IPS-20b (cell line): ENCODE measurements at regions not wholly inside any gene's neighbourhood (a gene's known extent, or its start where the extent isn't known, plus 50 kb on each side); places are given as distances from the start of the nearest gene placed in this dataset.

ENCODE experiments used
- H3K27ac ChIP-seq: one replicate; pipeline ENCODE4 v1.5.1; 2013; ENCODE audit warnings: low read length
- H3K27me3 ChIP-seq: 2 replicates; pipeline ENCODE4 v1.6.1; 2013; ENCODE audit warnings: mild to moderate bottlenecking, low read length, inconsistent platforms; ENCODE audit not compliant: insufficient read depth
- H3K36me3 ChIP-seq: 2 replicates; pipeline ENCODE4 v1.6.1; 2013; ENCODE audit warnings: low read depth, mild to moderate bottlenecking, inconsistent platforms, low read length, moderate library complexity; ENCODE audit not compliant: insufficient read depth
- H3K4me1 ChIP-seq: 2 replicates; pipeline ENCODE4 v1.6.1; 2013; ENCODE audit warnings: mild to moderate bottlenecking, control low read depth, inconsistent platforms, low read length, moderate library complexity; ENCODE audit not compliant: insufficient read depth
- H3K4me3 ChIP-seq: 2 replicates; pipeline ENCODE4 v1.5.1; 2013; ENCODE audit warnings: mild to moderate bottlenecking, low read length, inconsistent platforms
- H3K9ac ChIP-seq: 2 replicates; pipeline ENCODE4 v1.6.1; 2013; ENCODE audit warnings: low read depth, mild to moderate bottlenecking, inconsistent platforms, low read length, moderate library complexity
- H3K9me3 ChIP-seq: 2 replicates; pipeline ENCODE4 v1.6.1; 2013; ENCODE audit warnings: mild to moderate bottlenecking, low read depth, low read length, inconsistent platforms; ENCODE audit not compliant: insufficient read depth

DNA sequence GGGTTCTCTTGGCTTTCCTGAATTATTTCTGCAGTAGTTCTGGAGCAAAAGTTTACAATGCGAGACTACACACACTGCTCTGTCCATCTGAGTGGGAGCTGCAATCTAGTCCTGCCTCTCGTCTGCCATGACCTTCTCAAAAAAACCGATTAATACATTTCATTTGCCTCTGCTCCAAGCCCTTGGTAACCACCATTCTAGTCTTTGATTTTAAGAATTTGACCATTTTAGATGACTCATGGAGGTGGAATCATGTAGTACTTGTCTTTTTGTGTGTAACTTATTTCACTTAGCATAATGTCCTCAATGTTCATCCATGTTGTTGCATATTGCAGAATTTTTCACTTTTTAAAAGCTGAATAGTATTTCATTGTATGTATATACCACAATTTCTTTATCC lies 356.9 kb downstream of the SV2B start:
- H3K4me3 ChIP-seq, result no peak overlapping the region
- no peaks in the 10 kb centered on the region for H3K36me3 ChIP-seq
- no peak overlapping the region for H3K27ac ChIP-seq
- H3K9ac ChIP-seq, result no peak overlapping the region
- H3K4me1 ChIP-seq, result peaks cover 5% of the 10 kb centered on the region; the same call in 1 of the 2 replicates
- H3K27me3 ChIP-seq, result no peaks in the 10 kb centered on the region
- H3K9me3 ChIP-seq, result no peaks in the 10 kb centered on the region

DNA sequence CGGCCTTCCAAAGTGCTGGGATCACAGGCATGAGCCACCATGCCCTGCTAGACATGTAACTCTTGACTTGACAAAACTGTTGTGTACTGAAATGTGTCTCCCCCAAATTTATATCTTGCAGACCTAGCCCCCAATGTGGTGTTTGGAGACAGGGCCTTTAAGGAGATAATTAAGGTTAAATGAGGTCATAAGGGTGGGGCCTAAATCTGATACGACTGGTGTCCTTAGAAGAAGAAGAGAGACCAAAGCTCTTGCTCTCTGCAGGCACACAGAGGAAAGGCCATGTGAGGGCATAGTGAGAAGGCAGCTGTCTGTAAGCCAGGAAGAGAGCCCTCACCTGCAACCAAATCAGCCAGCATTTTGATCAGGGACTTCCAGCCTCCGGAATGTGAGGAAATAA lies 361.3 kb downstream of the SV2B start:
- no peaks in the 10 kb centered on the region for H3K9me3 ChIP-seq
- H3K4me3 ChIP-seq, result no peak overlapping the region
- no peak overlapping the region for H3K27ac ChIP-seq

DNA sequence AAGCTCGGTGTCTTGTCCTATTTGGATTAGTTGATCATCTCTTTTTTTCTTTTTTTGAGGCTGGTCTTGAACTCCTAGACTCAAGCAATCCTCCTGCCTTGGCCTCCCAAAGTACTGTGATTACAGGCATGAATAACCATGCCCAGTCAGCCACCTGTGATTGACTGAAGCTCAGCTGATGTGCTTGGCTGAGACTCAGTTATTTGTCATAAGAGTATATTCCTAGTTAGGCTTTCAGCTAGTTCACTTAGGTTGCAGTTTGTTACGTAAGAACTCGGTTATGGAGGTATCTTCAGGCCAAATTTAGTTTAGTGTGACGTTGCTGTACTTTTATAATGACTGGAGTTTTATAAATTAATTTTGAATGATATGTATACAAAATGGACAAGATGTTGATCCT lies 365.0 kb downstream of the SV2B start:
- Histone ChIP-seq H3K9ac (no peak overlapping the region), H3K27me3 (no peaks in the 10 kb centered on the region), H3K4me3 (no peak overlapping the region), H3K9me3 (no peaks in the 10 kb centered on the region), H3K4me1 (no peaks in the 10 kb centered on the region), H3K27ac (no peak overlapping the region), H3K36me3 (no peaks in the 10 kb centered on the region)

More for the DNA sequence above, 361.3 kb downstream of the SV2B start:
- H3K4me1 ChIP-seq, result peaks cover under 1% of the 10 kb centered on the region; the same call in 1 of the 2 replicates
- H3K36me3 ChIP-seq, result no peaks in the 10 kb centered on the region
- H3K9ac ChIP-seq, result no peak overlapping the region
- no peaks in the 10 kb centered on the region for H3K27me3 ChIP-seq

DNA sequence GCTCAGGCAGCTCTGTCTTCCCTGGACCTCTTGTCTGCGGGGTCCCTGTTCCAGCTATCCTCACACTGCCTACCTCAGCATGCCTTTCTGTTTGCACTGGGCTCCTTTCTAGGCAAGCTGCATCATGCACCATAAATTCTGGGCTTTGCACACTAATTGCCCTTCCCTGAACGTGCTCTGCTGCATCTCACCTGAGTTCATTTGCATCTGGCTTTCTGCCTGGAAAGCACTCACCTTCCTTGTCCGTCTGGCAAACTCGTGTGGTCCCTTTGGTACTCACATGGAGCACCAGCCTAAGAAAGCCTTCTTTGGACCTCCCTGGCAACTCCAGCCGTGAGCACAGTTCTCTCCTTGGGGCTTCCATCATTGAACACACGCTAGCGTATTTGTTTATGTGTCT lies 365.6 kb downstream of the SV2B start:
- Histone ChIP-seq H3K27ac (no peak overlapping the region), H3K9ac (no peak overlapping the region), H3K4me1 (no peaks in the 10 kb centered on the region), H3K4me3 (no peak overlapping the region), H3K27me3 (no peaks in the 10 kb centered on the region), H3K9me3 (no peaks in the 10 kb centered on the region), H3K36me3 (no peaks in the 10 kb centered on the region)

DNA sequence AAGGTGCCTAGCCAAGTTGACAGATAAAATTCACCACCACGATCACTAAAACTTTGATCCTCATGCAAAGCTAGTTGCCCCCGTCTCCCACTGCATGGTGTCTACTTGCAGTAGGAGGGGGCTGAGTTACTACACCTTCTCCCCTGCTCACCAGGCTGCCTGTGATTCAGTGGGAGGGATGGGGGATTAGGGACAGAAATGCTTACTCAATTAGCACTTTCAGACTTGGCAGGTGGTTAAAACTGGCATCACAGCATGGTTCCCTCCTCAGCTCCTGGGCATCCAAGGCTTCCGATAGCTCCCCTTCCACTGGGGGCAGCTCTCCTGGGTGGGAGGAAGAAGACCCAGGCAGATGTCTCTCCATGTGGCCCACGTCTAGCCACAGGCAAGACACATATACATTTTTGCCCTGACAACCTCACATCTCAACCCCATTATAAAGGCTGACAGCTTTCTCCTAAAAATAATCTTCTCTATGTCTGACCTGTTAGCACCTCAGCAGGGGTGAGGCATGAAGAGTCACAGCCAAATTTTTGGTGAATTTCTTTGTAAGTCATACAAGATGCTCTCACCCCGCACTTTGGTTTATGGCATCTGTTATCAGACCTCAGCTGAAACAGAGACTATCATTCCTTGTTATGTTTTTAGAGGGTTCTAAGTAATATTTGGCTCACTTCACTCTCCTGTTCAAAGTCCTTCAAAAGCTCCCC lies 369.0 kb downstream of the SV2B start:
- no peak overlapping the region for H3K9ac ChIP-seq
- H3K36me3 ChIP-seq, result no peaks in the 10 kb centered on the region
- H3K27ac ChIP-seq, result no peak overlapping the region
- no peaks in the 10 kb centered on the region for H3K9me3 ChIP-seq
- H3K4me3 ChIP-seq, result no peak overlapping the region
- no peaks in the 10 kb centered on the region for H3K27me3 ChIP-seq
- H3K4me1 ChIP-seq, result no peaks in the 10 kb centered on the region

DNA sequence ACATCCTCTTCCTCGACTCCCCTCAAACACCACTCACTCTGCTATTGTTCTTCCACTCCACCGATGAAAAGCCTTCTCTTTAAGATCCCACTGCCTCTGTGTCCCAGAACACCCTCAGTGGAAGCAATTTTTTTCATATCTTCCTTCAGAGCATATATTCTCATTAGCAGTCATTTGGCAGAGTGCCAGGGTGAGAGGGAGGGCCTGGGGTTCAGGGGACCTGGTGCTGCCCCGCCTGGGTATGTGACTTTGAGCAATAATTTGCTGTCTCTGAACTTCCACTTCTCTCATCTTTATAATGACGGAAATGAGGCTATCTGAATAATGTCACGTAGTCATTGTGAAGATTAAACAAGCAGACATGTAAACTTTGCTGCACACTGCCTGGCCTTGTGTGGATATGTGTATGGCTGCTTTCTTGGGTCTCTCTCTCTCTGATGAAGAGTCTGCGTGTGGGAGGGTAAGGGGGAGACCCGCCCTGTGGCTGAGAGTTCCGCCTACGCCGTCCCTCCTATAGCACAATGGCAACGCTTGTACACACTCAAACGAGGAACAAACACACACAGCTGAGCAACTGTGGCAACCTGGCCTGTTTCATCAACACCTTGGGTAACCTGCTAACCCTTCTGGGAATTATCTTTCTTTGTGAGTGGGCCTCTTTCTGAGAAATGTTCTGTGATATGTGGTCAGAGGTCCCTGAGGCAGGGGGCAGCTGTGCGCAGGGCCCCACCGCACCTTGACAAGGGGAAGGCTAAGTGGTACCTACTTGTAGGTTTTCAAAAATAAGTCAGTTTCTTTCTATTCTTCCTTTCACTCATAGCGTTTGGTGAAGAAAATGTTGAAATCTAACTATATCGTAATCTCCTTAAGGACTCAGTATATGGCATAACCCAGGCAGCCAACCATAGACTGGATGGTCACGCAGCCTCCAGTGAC lies 369.8 kb downstream of the SV2B start:
- no peaks in the 10 kb centered on the region for H3K4me1 ChIP-seq
- H3K27me3 ChIP-seq, result no peaks in the 10 kb centered on the region
- no peaks in the 10 kb centered on the region for H3K9me3 ChIP-seq
- no peak overlapping the region for H3K4me3 ChIP-seq
- H3K36me3 ChIP-seq, result no peaks in the 10 kb centered on the region
- no peak overlapping the region for H3K9ac ChIP-seq
- H3K27ac ChIP-seq, result no peak overlapping the region

DNA sequence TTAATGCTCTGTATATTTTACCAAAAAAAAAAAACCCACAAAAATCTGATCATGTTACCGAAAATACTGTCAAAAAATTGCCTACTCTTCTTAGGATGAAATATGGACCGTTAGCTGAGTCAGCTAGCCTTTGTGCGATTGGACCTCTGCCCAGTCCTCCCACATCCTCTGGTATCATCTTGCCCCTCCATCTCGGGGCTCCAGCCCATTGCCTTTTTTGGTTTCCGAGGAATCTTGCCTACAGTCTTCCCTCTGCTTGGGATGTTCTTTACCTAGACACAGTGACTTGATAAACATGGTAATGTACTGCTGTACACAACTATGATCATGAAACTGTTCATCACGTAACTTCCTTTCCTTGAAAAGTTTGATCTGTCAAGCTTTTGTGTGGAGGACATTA lies 371.4 kb downstream of the SV2B start:
- H3K27ac ChIP-seq, result no peak overlapping the region
- H3K36me3 ChIP-seq, result no peaks in the 10 kb centered on the region
- no peak overlapping the region for H3K9ac ChIP-seq
- no peaks in the 10 kb centered on the region for H3K27me3 ChIP-seq
- no peaks in the 10 kb centered on the region for H3K9me3 ChIP-seq
- H3K4me3 ChIP-seq, result no peak overlapping the region
- H3K4me1 ChIP-seq, result no peaks in the 10 kb centered on the region

DNA sequence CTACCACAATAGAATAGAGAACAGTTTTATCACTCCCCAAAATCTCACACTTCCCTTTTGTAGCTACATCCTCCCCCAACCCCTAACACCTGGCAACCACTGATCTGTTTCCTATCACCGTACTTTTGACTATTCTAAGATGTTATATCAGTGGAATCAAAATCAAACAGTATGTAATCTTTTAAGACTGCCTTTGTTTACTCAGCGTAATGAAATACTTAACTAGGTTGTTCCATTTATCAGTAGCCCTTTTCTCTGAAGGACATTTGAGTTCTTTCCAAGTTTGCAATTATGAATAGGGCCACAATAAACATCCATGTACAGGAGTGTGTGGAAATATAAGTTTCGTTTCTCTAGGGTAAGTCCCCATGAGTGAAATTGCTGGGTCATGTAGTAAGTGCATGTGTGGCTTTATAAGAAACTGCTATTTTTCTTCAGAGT lies 372.3 kb downstream of the SV2B start:
- H3K27ac ChIP-seq, result no peak overlapping the region
- H3K36me3 ChIP-seq, result no peaks in the 10 kb centered on the region
- H3K27me3 ChIP-seq, result no peaks in the 10 kb centered on the region

DNA sequence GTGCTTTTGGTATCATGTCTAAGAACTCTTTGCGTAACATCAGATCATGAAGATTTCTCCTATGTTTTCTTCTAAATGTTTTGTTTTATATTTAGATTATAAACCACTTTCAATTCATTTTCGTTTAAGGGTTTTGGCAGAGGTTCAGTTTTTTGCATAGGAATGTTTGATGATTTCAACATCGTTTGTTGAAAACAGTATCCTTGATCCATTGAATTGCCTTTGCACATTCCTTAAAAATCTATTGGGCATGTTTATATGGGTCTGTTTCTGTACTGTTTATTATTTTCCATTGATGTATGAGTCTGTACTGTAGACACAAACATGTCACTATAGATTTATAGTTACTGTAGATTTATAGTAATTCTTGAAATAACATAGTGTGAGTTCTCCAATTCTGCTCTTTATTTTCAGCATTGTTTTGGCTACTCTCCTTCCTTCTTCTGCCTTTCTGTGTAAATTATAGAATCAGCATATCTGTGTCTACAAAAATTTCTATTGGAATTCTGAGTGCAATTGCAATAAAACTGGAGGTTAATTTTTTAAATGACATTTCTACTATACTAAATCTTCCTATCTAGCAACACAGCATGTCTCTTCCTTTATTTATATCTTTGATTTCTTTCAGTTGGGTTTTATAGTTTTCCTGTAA lies 374.0 kb downstream of the SV2B start:
- no peak overlapping the region for H3K4me3 ChIP-seq

More for the DNA sequence above, 372.3 kb downstream of the SV2B start:
- H3K4me1 ChIP-seq, result no peaks in the 10 kb centered on the region
- no peak overlapping the region for H3K4me3 ChIP-seq
- H3K9ac ChIP-seq, result no peak overlapping the region
- no peaks in the 10 kb centered on the region for H3K9me3 ChIP-seq

DNA sequence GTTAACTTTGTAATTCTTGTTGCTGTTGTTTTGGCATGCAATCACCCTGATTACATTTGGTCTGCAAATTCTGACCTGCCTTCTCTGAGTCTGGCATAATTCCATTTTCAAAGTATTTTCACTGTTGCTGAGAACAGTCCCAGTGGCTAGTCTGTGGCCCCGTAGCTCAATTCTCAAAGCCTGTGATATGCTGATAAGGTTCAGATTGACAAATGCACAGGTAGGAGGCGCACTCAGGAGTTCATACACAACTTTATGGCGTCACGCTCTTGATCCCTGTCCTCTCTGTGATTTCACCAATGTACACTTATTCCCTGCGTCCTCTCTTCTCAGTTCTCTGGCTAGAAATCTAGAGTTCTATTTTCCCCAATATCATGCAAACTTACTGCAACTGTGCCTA lies 376.6 kb upstream of the SLCO3A1 start:
- Histone ChIP-seq H3K27me3 (no peaks in the 10 kb centered on the region), H3K4me3 (no peak overlapping the region), H3K9ac (no peak overlapping the region), H3K9me3 (no peaks in the 10 kb centered on the region), H3K36me3 (no peaks in the 10 kb centered on the region), H3K4me1 (no peaks in the 10 kb centered on the region), H3K27ac (no peak overlapping the region)

More for the DNA sequence above, 374.0 kb downstream of the SV2B start:
- no peaks in the 10 kb centered on the region for H3K27me3 ChIP-seq
- H3K27ac ChIP-seq, result no peak overlapping the region
- H3K4me1 ChIP-seq, result no peaks in the 10 kb centered on the region
- no peak overlapping the region for H3K9ac ChIP-seq
- no peaks in the 10 kb centered on the region for H3K36me3 ChIP-seq
- no peaks in the 10 kb centered on the region for H3K9me3 ChIP-seq

DNA sequence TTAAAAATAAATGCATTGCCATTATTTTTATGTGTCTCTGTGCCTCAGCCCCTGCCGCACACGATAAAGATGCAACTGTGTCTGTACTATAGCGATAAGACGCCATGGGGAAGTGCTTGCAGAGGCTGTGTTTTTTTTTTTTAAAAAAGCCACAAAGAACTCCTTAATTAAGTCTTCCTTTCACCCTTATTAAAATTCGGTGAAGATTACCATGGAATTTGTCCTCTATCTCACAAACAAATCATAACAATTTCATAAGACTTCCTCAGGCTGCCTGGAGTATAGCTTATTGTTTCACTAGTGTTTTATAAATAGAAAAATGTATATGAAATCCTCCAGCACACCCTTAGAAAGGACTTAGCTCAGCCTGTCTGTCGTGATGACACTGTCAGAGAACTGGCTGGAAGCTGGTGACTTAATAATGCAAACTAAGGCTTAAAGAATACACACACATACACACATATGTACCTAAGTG lies 374.8 kb upstream of the SLCO3A1 start:
- Histone ChIP-seq H3K27me3 (no peaks in the 10 kb centered on the region), H3K9me3 (no peaks in the 10 kb centered on the region), H3K36me3 (no peaks in the 10 kb centered on the region), H3K9ac (no peak overlapping the region), H3K27ac (no peak overlapping the region), H3K4me3 (no peak overlapping the region), H3K4me1 (no peaks in the 10 kb centered on the region)
